H9 (cell line): ENCODE measurements at regions not wholly inside any gene's neighbourhood (a gene's known extent, or its start where the extent isn't known, plus 50 kb on each side); places are given as distances from the start of the nearest gene placed in this dataset.

Experiments
- DNase-seq: peaks from one replicate; pipeline ENCODE4 v3.0.0-alpha.2; 2017
- H2AFZ ChIP-seq: one replicate; pipeline ENCODE4 v1.6.1; 2013; ENCODE audit warnings: mild to moderate bottlenecking, low read length, control low read depth, moderate library complexity
- H2AK5ac ChIP-seq: 2 replicates; pipeline ENCODE4 v1.6.1; 2013; ENCODE audit warnings: low read length, control low read depth, mixed read lengths; ENCODE audit not compliant: insufficient read length
- H2BK120ac ChIP-seq: one replicate; pipeline ENCODE4 v1.6.1; 2013; ENCODE audit warnings: low read depth, mild to moderate bottlenecking, low read length, control low read depth, inconsistent platforms; ENCODE audit not compliant: poor library complexity, severe bottlenecking
- H2BK12ac ChIP-seq: 2 replicates; pipeline ENCODE4 v1.6.1; 2013; ENCODE audit warnings: low read length, control low read depth, mixed read lengths, low read depth; ENCODE audit not compliant: insufficient read length
- H2BK15ac ChIP-seq: 2 replicates; pipeline ENCODE4 v1.6.1; 2013; ENCODE audit warnings: low read depth, low read length, control low read depth
- H2BK20ac ChIP-seq: one replicate; pipeline ENCODE4 v1.6.1; 2013; ENCODE audit warnings: low read depth, mild to moderate bottlenecking, low read length, control low read depth, inconsistent platforms; ENCODE audit not compliant: poor library complexity, severe bottlenecking
- H2BK5ac ChIP-seq: 2 replicates; pipeline ENCODE4 v1.6.1; 2013; ENCODE audit warnings: low read length, control low read depth, mixed read lengths; ENCODE audit not compliant: insufficient read length
- H3K14ac ChIP-seq: 2 replicates; pipeline ENCODE4 v1.6.1; 2013; ENCODE audit warnings: low read length, control low read depth; ENCODE audit not compliant: insufficient read depth
- H3K18ac ChIP-seq: 2 replicates; pipeline ENCODE4 v1.6.1; 2013; ENCODE audit warnings: low read depth, mild to moderate bottlenecking, mixed read lengths, low read length, control low read depth; ENCODE audit not compliant: insufficient read length
- H3K23ac ChIP-seq: 2 replicates; pipeline ENCODE4 v1.6.1; 2013; ENCODE audit warnings: low read length, control low read depth, mixed read lengths, low read depth; ENCODE audit not compliant: insufficient read length
- H3K23me2 ChIP-seq: 2 replicates; pipeline ENCODE4 v1.6.1; 2013; ENCODE audit warnings: low read depth, mild to moderate bottlenecking, mixed read lengths, low read length, control low read depth; ENCODE audit not compliant: insufficient read length, poor library complexity, severe bottlenecking
- H3K27ac ChIP-seq: 2 replicates; pipeline ENCODE4 v1.5.1; 2013; ENCODE audit warnings: low read length, control low read depth, mixed read lengths, low read depth; ENCODE audit not compliant: insufficient read length
- H3K27me3 ChIP-seq: 2 replicates; pipeline ENCODE4 v1.6.1; 2013; ENCODE audit warnings: low read length, control low read depth, inconsistent platforms; ENCODE audit not compliant: insufficient read depth
- H3K4ac ChIP-seq: 2 replicates; pipeline ENCODE4 v1.6.1; 2013; ENCODE audit warnings: low read depth, mild to moderate bottlenecking, control low read depth, inconsistent platforms, low read length, moderate library complexity
- H3K4me1 ChIP-seq: 2 replicates; pipeline ENCODE4 v1.6.1; 2013; ENCODE audit warnings: low read length, control low read depth, inconsistent platforms; ENCODE audit not compliant: insufficient read depth
- H3K4me2 ChIP-seq: 2 replicates; pipeline ENCODE4 v1.6.1; 2013; ENCODE audit warnings: low read length, control low read depth, mixed read lengths; ENCODE audit not compliant: insufficient read length, insufficient read depth
- H3K56ac ChIP-seq: 2 replicates; pipeline ENCODE4 v1.6.1; 2013; ENCODE audit warnings: low read depth, mild to moderate bottlenecking, mixed read lengths, low read length, control low read depth; ENCODE audit not compliant: insufficient read length
- H3K79me1 ChIP-seq: 2 replicates; pipeline ENCODE4 v1.6.1; 2013; ENCODE audit warnings: low read depth, mild to moderate bottlenecking, moderate library complexity, low read length, control low read depth, inconsistent platforms; ENCODE audit not compliant: insufficient read depth, poor library complexity, severe bottlenecking
- H3K79me2 ChIP-seq: 2 replicates; pipeline ENCODE4 v1.6.1; 2013; ENCODE audit warnings: low read length, control low read depth, inconsistent platforms; ENCODE audit not compliant: insufficient read depth
- H3K9ac ChIP-seq: 2 replicates; pipeline ENCODE4 v1.6.1; 2013; ENCODE audit warnings: low read length, control low read depth, mixed read lengths; ENCODE audit not compliant: insufficient read length; ENCODE audit errors: extremely low read depth
- H3K9me3 ChIP-seq: one replicate; pipeline ENCODE4 v1.6.1; 2013; ENCODE audit warnings: low read depth, low read length, inconsistent platforms; ENCODE audit not compliant: control insufficient read depth
- H3T11ph ChIP-seq: one replicate; pipeline ENCODE4 v1.6.1; 2013; ENCODE audit warnings: mild to moderate bottlenecking, low read length, control low read depth, inconsistent platforms
- H4K20me1 ChIP-seq: one replicate; pipeline ENCODE4 v1.6.1; 2013; ENCODE audit not compliant: control insufficient read depth, insufficient read length, insufficient read depth
- H4K5ac ChIP-seq: 2 replicates; pipeline ENCODE4 v1.6.1; 2013; ENCODE audit warnings: low read depth, mild to moderate bottlenecking, mixed read lengths, low read length, control low read depth; ENCODE audit not compliant: insufficient read length
- H4K8ac ChIP-seq: replicated peaks from 2 replicates; pipeline ENCODE4 v1.6.1; 2013; ENCODE audit warnings: low read length, control low read depth, mixed read lengths, low read depth; ENCODE audit not compliant: insufficient read length
- H4K91ac ChIP-seq: 2 replicates; pipeline ENCODE4 v1.6.1; 2013; ENCODE audit warnings: low read depth, mild to moderate bottlenecking, moderate library complexity, mixed read lengths, low read length, control low read depth; ENCODE audit not compliant: insufficient read length
- H3K27ac Mint-ChIP-seq, 3 experiments: 2 replicates in 2 of 3; 3 replicates in 1 of 3; pipeline ENCODE4 v1.8.0; 2020 to 2021; ENCODE audit warnings: mixed read lengths in 3 of 3, mild to moderate bottlenecking in 1 of 3, moderate library complexity in 1 of 3
- H3K27me3 Mint-ChIP-seq: 2 replicates; pipeline ENCODE4 v1.8.0; 2021; ENCODE audit warnings: low read depth, mild to moderate bottlenecking, moderate library complexity, mixed read lengths
- H3K36me3 Mint-ChIP-seq, 3 experiments: 2 replicates in 2 of 3; 3 replicates in 1 of 3; pipeline ENCODE4 v1.8.0; 2020 to 2021; ENCODE audit warnings: low read depth in 3 of 3, mixed read lengths in 3 of 3; ENCODE audit not compliant: insufficient read depth in 1 of 3
- H3K4me1 Mint-ChIP-seq, 2 experiments: 2 replicates each; pipeline ENCODE4 v1.8.0; 2020; ENCODE audit warnings: mixed read lengths in 2 of 2
- H3K4me3 Mint-ChIP-seq, 2 experiments: 2 replicates in 1 of 2; 3 replicates in 1 of 2; pipeline ENCODE4 v1.8.0; 2020 to 2021; ENCODE audit warnings: mild to moderate bottlenecking in 2 of 2, mixed read lengths in 2 of 2, moderate library complexity in 1 of 2
- H3K9me3 Mint-ChIP-seq, 2 experiments: 2 replicates in 1 of 2; 3 replicates in 1 of 2; pipeline ENCODE4 v1.8.0; 2020; ENCODE audit warnings: mild to moderate bottlenecking in 2 of 2, mixed read lengths in 2 of 2, moderate library complexity in 1 of 2
- TF ChIP-seq, protein P1 (sequence below): fragments of 200-600 bp; sonication (generic); conservative IDR thresholded peaks from 3 replicates; pipeline ENCODE4 v1.8.0; 2021; ENCODE audit warnings: antibody characterized with exemption, mild to moderate bottlenecking

DNA sequence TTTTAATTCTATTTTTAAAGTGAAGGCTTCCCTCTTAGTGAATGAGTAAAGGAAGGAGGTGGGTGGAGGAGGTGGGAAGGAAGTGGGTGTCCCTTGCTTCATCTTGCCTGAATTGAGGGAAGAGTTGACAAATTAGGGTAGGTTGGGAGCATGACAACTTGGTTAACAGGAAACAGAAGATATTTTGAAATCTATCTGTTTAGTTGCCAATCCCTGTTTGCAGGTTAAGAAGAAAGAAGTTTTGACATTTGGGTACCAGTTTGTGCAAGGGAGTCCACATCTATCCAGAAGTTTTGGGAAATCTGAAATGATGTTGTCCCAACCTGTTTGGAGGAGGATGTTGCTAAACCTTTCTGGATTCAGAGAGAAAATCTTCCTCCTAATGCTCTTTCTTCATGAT, 204.1 kb upstream of the SUCLG2 start:
- no peaks in the 10 kb centered on the region for H3K27me3 Mint-ChIP-seq
- Histone ChIP-seq H2BK20ac (no peak overlapping the region), H2BK120ac (no peak overlapping the region), H2AK5ac (no peak overlapping the region), H3T11ph (no peak overlapping the region), H4K5ac (no peak overlapping the region), H3K23me2 (no peaks in the 10 kb centered on the region), H3K79me2 (no peaks in the 10 kb centered on the region), H3K4me2 (no peak overlapping the region), H2BK15ac (no peak overlapping the region), H3K4me1 (no peaks in the 10 kb centered on the region), H3K27me3 (no peaks in the 10 kb centered on the region), H4K91ac (no peak overlapping the region), H4K8ac (no peak overlapping the region), H2AFZ (no peak overlapping the region), H3K9me3 (no peaks in the 10 kb centered on the region), H3K4ac (no peak overlapping the region), H3K14ac (no peak overlapping the region), H3K56ac (no peak overlapping the region), H3K27ac (no peak overlapping the region), H2BK12ac (no peak overlapping the region), H4K20me1 (no peaks in the 10 kb centered on the region), H2BK5ac (no peak overlapping the region), H3K79me1 (no peaks in the 10 kb centered on the region), H3K18ac (no peak overlapping the region), H3K23ac (no peak overlapping the region), H3K9ac (no peak overlapping the region)
- H3K4me3 Mint-ChIP-seq, result no peak overlapping the region
- TF ChIP-seq, protein P1, sequence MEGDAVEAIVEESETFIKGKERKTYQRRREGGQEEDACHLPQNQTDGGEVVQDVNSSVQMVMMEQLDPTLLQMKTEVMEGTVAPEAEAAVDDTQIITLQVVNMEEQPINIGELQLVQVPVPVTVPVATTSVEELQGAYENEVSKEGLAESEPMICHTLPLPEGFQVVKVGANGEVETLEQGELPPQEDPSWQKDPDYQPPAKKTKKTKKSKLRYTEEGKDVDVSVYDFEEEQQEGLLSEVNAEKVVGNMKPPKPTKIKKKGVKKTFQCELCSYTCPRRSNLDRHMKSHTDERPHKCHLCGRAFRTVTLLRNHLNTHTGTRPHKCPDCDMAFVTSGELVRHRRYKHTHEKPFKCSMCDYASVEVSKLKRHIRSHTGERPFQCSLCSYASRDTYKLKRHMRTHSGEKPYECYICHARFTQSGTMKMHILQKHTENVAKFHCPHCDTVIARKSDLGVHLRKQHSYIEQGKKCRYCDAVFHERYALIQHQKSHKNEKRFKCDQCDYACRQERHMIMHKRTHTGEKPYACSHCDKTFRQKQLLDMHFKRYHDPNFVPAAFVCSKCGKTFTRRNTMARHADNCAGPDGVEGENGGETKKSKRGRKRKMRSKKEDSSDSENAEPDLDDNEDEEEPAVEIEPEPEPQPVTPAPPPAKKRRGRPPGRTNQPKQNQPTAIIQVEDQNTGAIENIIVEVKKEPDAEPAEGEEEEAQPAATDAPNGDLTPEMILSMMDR, result no peak
- no peaks in the 10 kb centered on the region for H3K4me1 Mint-ChIP-seq
- no peak overlapping the region for H3K27ac Mint-ChIP-seq
- no peak for DNase-seq
- H3K9me3 Mint-ChIP-seq, result peaks cover 0 to 2% of the 10 kb centered on the region in 2 experiments; a peak in 1 of 5 replicates
- H3K36me3 Mint-ChIP-seq, result no peaks in the 10 kb centered on the region; a peak in 1 of 7 replicates
